ENCODE measurements at regions not wholly inside any gene's neighbourhood (a gene's known extent, or its start where the extent isn't known, plus 50 kb on each side); places are given as distances from the start of the nearest gene placed in this dataset.

- no peak for DNase-seq
Measured at GRCh38 chr20:60966031-60966430, 286.0 kb upstream of the CDH4 start.

- no peak for DNase-seq
Measured at GRCh38 chr20:60966766-60967165, 285.3 kb upstream of the CDH4 start.

GRCh38 chr20:60967431-60968316 is 284.4 kb upstream of the CDH4 start:
- DNase-seq: no peak

- DNase-seq: no peak
Measured at GRCh38 chr20:60968853-60969720, 283.0 kb upstream of the CDH4 start.

- no peak for DNase-seq
Measured at GRCh38 chr20:60970601-60971000, 281.5 kb upstream of the CDH4 start.

- DNase-seq: no peak
Measured at GRCh38 chr20:60974022-60974421, 278.0 kb upstream of the CDH4 start.

- DNase-seq: no peak
Measured at GRCh38 chr20:60974441-60974945, 277.6 kb upstream of the CDH4 start.

GRCh38 chr20:60976139-60976538 is 275.9 kb upstream of the CDH4 start:
- no peak for DNase-seq

GRCh38 chr20:60976913-60977312 is 275.1 kb upstream of the CDH4 start:
- no peak for DNase-seq

GRCh38 chr20:60977901-60978300 is 274.2 kb upstream of the CDH4 start:
- DNase-seq: no peak

- no peak for DNase-seq
Measured at GRCh38 chr20:60984666-60985065, 267.4 kb upstream of the CDH4 start.

GRCh38 chr20:60986506-60987156 is 265.4 kb upstream of the CDH4 start:
- DNase-seq: no peak

GRCh38 chr20:60990061-60990460 is 262.0 kb upstream of the CDH4 start:
- no peak for DNase-seq

- no peak for DNase-seq
Measured at GRCh38 chr20:60990643-60991042, 261.4 kb upstream of the CDH4 start.

GRCh38 chr20:60993433-60994044 is 258.5 kb upstream of the CDH4 start:
- no peak for DNase-seq

GRCh38 chr20:60999250-60999649 is 252.8 kb upstream of the CDH4 start:
- no peak for DNase-seq

GRCh38 chr20:61002090-61002489 is 250.0 kb upstream of the CDH4 start:
- no peak for DNase-seq

GRCh38 chr20:61014491-61014890 is 237.6 kb upstream of the CDH4 start:
- DNase-seq: no peak

GRCh38 chr20:61015602-61016001 is 236.5 kb upstream of the CDH4 start:
- DNase-seq: no peak

GRCh38 chr20:61019322-61019721 is 232.7 kb upstream of the CDH4 start:
- no peak for DNase-seq

- DNase-seq: no peak
Measured at GRCh38 chr20:61023612-61024011, 228.4 kb upstream of the CDH4 start.

GRCh38 chr20:61024390-61024789 is 227.7 kb upstream of the CDH4 start:
- DNase-seq: no peak

Data from right kidney (tissue), 1 donor.